GM12878 (cell line): ENCODE measurements at regions not wholly inside any gene's neighbourhood (a gene's known extent, or its start where the extent isn't known, plus 50 kb on each side); places are given as distances from the start of the nearest gene placed in this dataset.

Experiments
- CTCF ChIP-seq, 3 experiments: IDR thresholded peaks in 2 of 3; conservative IDR thresholded peaks in 1 of 3; 2 replicates each; pipeline ENCODE4 v1.5.1; 2011; ENCODE audit warnings: low read depth in 3 of 3, low read length in 3 of 3, mild to moderate bottlenecking in 3 of 3, control low read depth in 2 of 3, moderate library complexity in 2 of 3, inconsistent platforms in 1 of 3, mixed read lengths in 1 of 3; ENCODE audit not compliant: control insufficient read depth in 2 of 3, insufficient read depth in 1 of 3; ENCODE audit errors: extremely low read depth in 1 of 3
- EZH2 ChIP-seq: IDR thresholded peaks from 2 replicates; pipeline ENCODE4 v1.6.1; 2012; ENCODE audit warnings: low read depth, mild to moderate bottlenecking, control low read depth, inconsistent platforms, low read length, borderline replicate concordance; ENCODE audit not compliant: control insufficient read depth
- IRF3 ChIP-seq: fragments of 450-650 bp; IDR thresholded peaks from 2 replicates; pipeline ENCODE4 v1.6.1; 2014; ENCODE audit warnings: mild to moderate bottlenecking
- JUND ChIP-seq: IDR thresholded peaks from 2 replicates; pipeline ENCODE4 v1.6.1; 2012; ENCODE audit warnings: low read depth, mild to moderate bottlenecking, low read length, improper control_type of control experiment, moderate library complexity
- KDM1A ChIP-seq: fragments of 200-600 bp; sonication (generic); IDR thresholded peaks from 2 replicates; pipeline ENCODE4 v1.6.1; 2016; ENCODE audit warnings: borderline replicate concordance
- KLF5 ChIP-seq: fragments of 450-650 bp; IDR thresholded peaks from 2 replicates; pipeline ENCODE4 v1.6.1; 2014; ENCODE audit warnings: mild to moderate bottlenecking; ENCODE audit not compliant: partially characterized antibody
- MEF2A ChIP-seq: IDR thresholded peaks from 2 replicates; pipeline ENCODE4 v1.6.1; 2011; ENCODE audit warnings: low read depth, mild to moderate bottlenecking, low read length, moderate library complexity; ENCODE audit not compliant: insufficient read depth
- NFIC ChIP-seq: IDR thresholded peaks from 2 replicates; pipeline ENCODE4 v1.6.1; 2012; ENCODE audit warnings: low read depth, mild to moderate bottlenecking, inconsistent platforms, low read length, moderate library complexity
- POLR2A ChIP-seq: IDR thresholded peaks from 2 replicates; pipeline ENCODE4 v1.6.1; 2011; ENCODE audit warnings: low read depth, mild to moderate bottlenecking, low read length
- POLR2AphosphoS5 ChIP-seq: IDR thresholded peaks from 2 replicates; pipeline ENCODE4 v1.6.1; 2011; ENCODE audit warnings: mild to moderate bottlenecking, low read length, inconsistent platforms
- REST ChIP-seq: IDR thresholded peaks from 2 replicates; pipeline ENCODE4 v1.6.1; 2012; ENCODE audit warnings: mild to moderate bottlenecking, low read depth, low read length
- RFX5 ChIP-seq: IDR thresholded peaks from 2 replicates; pipeline ENCODE4 v1.6.1; 2011; ENCODE audit warnings: low read depth, low read length, improper control_type of control experiment
- SP1 ChIP-seq: IDR thresholded peaks from one replicate; pipeline ENCODE4 v1.6.1; 2011; ENCODE audit warnings: low read depth, low read length
- ZBTB33 ChIP-seq: fragments of 450-650 bp; IDR thresholded peaks from 2 replicates; pipeline ENCODE4 v1.6.1; 2017; ENCODE audit warnings: mild to moderate bottlenecking

- TF ChIP-seq CTCF (IDR thresholded peaks at IDR 0.05 in 2 of 3, conservative IDR thresholded peaks at IDR 0.05 in 1 of 3; ENCODE audit: control insufficient read depth in 2 of 3, extremely low read depth in 1 of 3, insufficient read depth in 1 of 3, low read depth in 3 of 3, low read length in 3 of 3) = no peak
- no peak for TF ChIP-seq KDM1A
- no peak for TF ChIP-seq RFX5
- TF ChIP-seq IRF3 = no peak
- TF ChIP-seq KLF5 = no peak
- no peak for TF ChIP-seq ZBTB33
- TF ChIP-seq EZH2 = no peak
- no peak for TF ChIP-seq POLR2A
- TF ChIP-seq SP1 = no peak
- TF ChIP-seq MEF2A = no peak
- no peak for TF ChIP-seq JUND
- TF ChIP-seq NFIC = no peak
- no peak for TF ChIP-seq REST
- no peak for TF ChIP-seq POLR2AphosphoS5
Measured at GRCh38 chr3:137172728-137173127, 214.9 kb downstream of the IL20RB start.
